H1 (cell line): ENCODE measurements at regions not wholly inside any gene's neighbourhood (a gene's known extent, or its start where the extent isn't known, plus 50 kb on each side); places are given as distances from the start of the nearest gene placed in this dataset.

ENCODE experiments used
- CTCF ChIA-PET: fragments of 300-600 bp; sonication (Branson Sonifier 250); formaldehyde crosslinking; loops from one replicate; lab custom pipeline; 2021; ENCODE audit not compliant: partially characterized antibody; lab: Charles Lee
- POLR2A ChIA-PET: fragments of 300-600 bp; sonication (Branson Sonifier 250); formaldehyde crosslinking; loops from one replicate; lab custom pipeline; 2021; ENCODE audit warnings: inconsistent platforms; ENCODE audit not compliant: partially characterized antibody; lab: Charles Lee
- DNase-seq, 2 experiments: peaks; one replicate each; pipeline versions ENCODE4 v3.0.0 to v3.0.0-alpha.2; 2010 to 2022; ENCODE audit warnings: low spot score in 2 of 2, low read depth in 1 of 2, mixed read lengths in 1 of 2
- FAIRE-seq: peaks from 2 replicates; lab custom pipeline; 2011; peaks lifted over from hg19 to GRCh38; lab: Jason Lieb, UNC
- H2AFZ ChIP-seq: 2 replicates; pipeline ENCODE4 v1.8.1; 2012; ENCODE audit warnings: low read length, inconsistent platforms
- H2AK5ac ChIP-seq: 2 replicates; pipeline ENCODE4 v1.6.1; 2013; ENCODE audit warnings: low read depth, low read length
- H2BK120ac ChIP-seq: replicated peaks from 2 replicates; pipeline ENCODE3; 2013; ENCODE audit warnings: low read depth, low read length, inconsistent platforms
- H2BK12ac ChIP-seq: 2 replicates; pipeline ENCODE4 v1.6.1; 2013; ENCODE audit warnings: low read depth, low read length
- H2BK15ac ChIP-seq: 2 replicates; pipeline ENCODE4 v1.6.1; 2013; ENCODE audit warnings: low read length
- H2BK20ac ChIP-seq: 2 replicates; pipeline ENCODE4 v1.6.1; 2013; ENCODE audit warnings: low read length
- H2BK5ac ChIP-seq: 2 replicates; pipeline ENCODE4 v1.6.1; 2013; ENCODE audit warnings: low read depth, low read length
- H3K14ac ChIP-seq: 2 replicates; pipeline ENCODE4 v1.6.1; 2013; ENCODE audit warnings: inconsistent platforms; ENCODE audit not compliant: insufficient read length
- H3K18ac ChIP-seq: 2 replicates; pipeline ENCODE4 v1.6.1; 2013; ENCODE audit warnings: low read length; ENCODE audit errors: extremely low read depth
- H3K23ac ChIP-seq: 2 replicates; pipeline ENCODE4 v1.6.1; 2013; ENCODE audit warnings: inconsistent platforms; ENCODE audit not compliant: insufficient read length
- H3K23me2 ChIP-seq: 2 replicates; pipeline ENCODE4 v1.6.1; 2013; ENCODE audit warnings: low read depth, low read length
- H3K27ac ChIP-seq: 2 replicates; pipeline ENCODE4 v1.6.1; 2011; ENCODE audit warnings: low read depth, low read length, inconsistent platforms
- H3K27me3 ChIP-seq, 4 experiments: replicated peaks in 1 of 4; 1 replicate in 1 of 4; 2 replicates in 3 of 4; pipeline versions ENCODE4 v1.6.1 to v1.8.1; 2011 to 2013; ENCODE audit warnings: low read length in 3 of 4, mild to moderate bottlenecking in 3 of 4, inconsistent platforms in 2 of 4, mixed read lengths in 2 of 4, moderate library complexity in 1 of 4; ENCODE audit not compliant: control insufficient read depth in 3 of 4, insufficient read depth in 3 of 4; ENCODE audit errors: extremely low read depth in 1 of 4
- H3K36me3 ChIP-seq, 4 experiments: 2 replicates each; pipeline versions ENCODE4 v1.6.1 to v1.8.1; 2011 to 2013; ENCODE audit warnings: mild to moderate bottlenecking in 4 of 4, low read length in 3 of 4, moderate library complexity in 2 of 4, control low read depth in 1 of 4, inconsistent platforms in 1 of 4; ENCODE audit not compliant: insufficient read depth in 4 of 4, control insufficient read depth in 2 of 4
- H3K4ac ChIP-seq: replicated peaks from 2 replicates; pipeline ENCODE3; 2013; ENCODE audit warnings: low read length, low read depth, mixed read lengths, inconsistent platforms; ENCODE audit not compliant: insufficient read length
- H3K4me1 ChIP-seq, 4 experiments: replicated peaks in 1 of 4; 1 replicate in 1 of 4; 2 replicates in 3 of 4; pipeline versions ENCODE4 v1.6.1 to v1.8.1; 2011 to 2013; ENCODE audit warnings: low read length in 3 of 4, inconsistent platforms in 2 of 4, mixed read lengths in 1 of 4; ENCODE audit not compliant: insufficient read depth in 4 of 4, control insufficient read depth in 3 of 4
- H3K4me2 ChIP-seq, 2 experiments: 2 replicates each; pipeline versions ENCODE4 v1.6.1 to v1.8.1; 2011 to 2013; ENCODE audit warnings: low read depth in 2 of 2, low read length in 2 of 2, control low read depth in 1 of 2, inconsistent platforms in 1 of 2, mild to moderate bottlenecking in 1 of 2; ENCODE audit not compliant: insufficient read depth in 1 of 2
- H3K4me3 ChIP-seq, 4 experiments: fragments of 200-600, 300-600 bp in 1 of 4; sonication (generic), shearing (Covaris generic), sonication (Bioruptor Twin) in 1 of 4; 2 replicates each; pipeline versions ENCODE4 v1.5.1 to v1.8.1; 2011 to 2016; ENCODE audit warnings: low read length in 4 of 4, low read depth in 3 of 4, control low read depth in 2 of 4, inconsistent platforms in 2 of 4, mild to moderate bottlenecking in 2 of 4, mixed read lengths in 1 of 4, moderate library complexity in 1 of 4; ENCODE audit not compliant: insufficient read depth in 2 of 4; ENCODE audit errors: extremely low read depth in 1 of 4
- H3K56ac ChIP-seq: replicated peaks from 2 replicates; pipeline ENCODE3; 2013; ENCODE audit warnings: low read depth, mild to moderate bottlenecking, mixed read lengths, low read length, inconsistent platforms; ENCODE audit not compliant: insufficient read length
- H3K79me1 ChIP-seq: 2 replicates; pipeline ENCODE4 v1.6.1; 2013; ENCODE audit warnings: low read depth, low read length, control low read depth
- H3K79me2 ChIP-seq, 2 experiments: 2 replicates each; pipeline versions ENCODE4 v1.6.1 to v1.8.1; 2012 to 2013; ENCODE audit warnings: low read length in 2 of 2, mild to moderate bottlenecking in 2 of 2, inconsistent platforms in 1 of 2; ENCODE audit not compliant: insufficient read depth in 2 of 2, control insufficient read depth in 1 of 2
- H3K9ac ChIP-seq, 4 experiments: replicated peaks in 1 of 4; 1 replicate in 1 of 4; 2 replicates in 3 of 4; pipeline versions ENCODE4 v1.6.1 to v1.8.1; 2011 to 2013; ENCODE audit warnings: low read depth in 3 of 4, low read length in 3 of 4, control low read depth in 2 of 4, mild to moderate bottlenecking in 2 of 4, moderate library complexity in 2 of 4, inconsistent platforms in 1 of 4; ENCODE audit errors: extremely low read depth in 1 of 4
- H3K9me3 ChIP-seq, 2 experiments: 2 replicates each; pipeline versions ENCODE4 v1.6.1 to v1.8.1; 2012 to 2013; ENCODE audit warnings: mild to moderate bottlenecking in 2 of 2, moderate library complexity in 2 of 2, control low read depth in 1 of 2, inconsistent platforms in 1 of 2, low read depth in 1 of 2, low read length in 1 of 2, mixed read lengths in 1 of 2; ENCODE audit not compliant: insufficient read depth in 2 of 2
- H4K20me1 ChIP-seq, 2 experiments: replicated peaks in 1 of 2; 2 replicates each; pipeline versions ENCODE3 to v1.8.1; 2011 to 2013; ENCODE audit warnings: inconsistent platforms in 2 of 2, low read length in 2 of 2, mild to moderate bottlenecking in 1 of 2; ENCODE audit not compliant: insufficient read depth in 2 of 2, control insufficient read depth in 1 of 2
- H4K5ac ChIP-seq: 2 replicates; pipeline ENCODE4 v1.6.1; 2013; ENCODE audit warnings: low read length, low read depth, mixed read lengths, inconsistent platforms; ENCODE audit not compliant: insufficient read length
- H4K8ac ChIP-seq: 2 replicates; pipeline ENCODE4 v1.8.0; 2013; ENCODE audit warnings: mild to moderate bottlenecking, moderate library complexity, low read length, inconsistent platforms; ENCODE audit not compliant: insufficient read depth; ENCODE audit errors: extremely low read depth
- H4K91ac ChIP-seq: replicated peaks from 2 replicates; pipeline ENCODE3; 2013; ENCODE audit warnings: low read length, mixed read lengths, inconsistent platforms; ENCODE audit not compliant: insufficient read length
- SAP30 ChIP-seq: fragments of 300-600 bp; sonication (generic); IDR thresholded peaks from 2 replicates; pipeline ENCODE4 v1.7.1; 2012; ENCODE audit warnings: low read length, moderate library complexity, mild to moderate bottlenecking, inconsistent platforms; ENCODE audit not compliant: insufficient read depth, insufficient replicate concordance
- SUZ12 ChIP-seq: fragments of 200-600 bp; sonication (generic); IDR thresholded peaks from 2 replicates; pipeline ENCODE4 v1.6.1; 2012; ENCODE audit warnings: mild to moderate bottlenecking, inconsistent platforms, low read length, moderate library complexity, mixed read lengths
- YY1 ChIP-seq: IDR thresholded peaks from 2 replicates; pipeline ENCODE4 v1.6.1; 2011; ENCODE audit warnings: low read depth, mild to moderate bottlenecking, low read length
- WGBS, 2 experiments: shearing (Covaris generic) in 1 of 2; methylation state at CpG; one replicate each; pipeline versions ENCODE4 v1.1.6 to v1.1.7; 2013 to 2015; ENCODE audit warnings: low lambda C conversion rate in 2 of 2, mixed read lengths in 2 of 2, inconsistent platforms in 1 of 2, low coverage in 1 of 2, missing lambda C conversion rate in 1 of 2; ENCODE audit not compliant: insufficient replicate concordance in 2 of 2, insufficient coverage in 1 of 2, insufficient read length in 1 of 2; ENCODE audit errors: extremely low coverage in 1 of 2, missing lambda C conversion rate in 1 of 2; 5-methylcytosine and 5-hydroxymethylcytosine counted together

DNA sequence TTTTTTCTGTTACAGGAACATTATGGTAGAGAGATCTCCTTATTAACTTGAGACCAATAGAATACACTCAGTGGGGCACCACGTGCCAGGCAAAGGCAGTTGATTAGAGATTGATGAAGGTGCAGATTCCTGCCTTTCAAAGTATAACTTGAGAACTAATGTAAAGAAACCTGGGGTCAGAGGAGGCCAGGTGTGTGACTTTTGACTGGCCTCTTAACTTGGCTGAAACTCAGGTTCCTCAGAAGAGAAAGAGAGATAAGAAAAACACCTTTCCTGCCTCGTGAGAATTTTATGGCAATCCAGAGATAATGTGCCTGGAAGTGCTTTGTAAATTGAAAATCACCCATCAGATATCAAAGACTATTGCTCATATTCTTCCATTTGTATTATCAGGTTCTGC is 110.7 kb upstream of the GZMB start:
- no peaks in the 10 kb centered on the region for H3K9me3 ChIP-seq
- H2AFZ ChIP-seq, result no peak overlapping the region
- H3K56ac ChIP-seq, result no peak overlapping the region
- H3K18ac ChIP-seq, result no peak overlapping the region
- H2BK20ac ChIP-seq, result no peak overlapping the region
- no peaks in the 10 kb centered on the region for H3K4me1 ChIP-seq
- H3K27ac ChIP-seq, result no peak overlapping the region
- H2BK15ac ChIP-seq, result no peak overlapping the region
- FAIRE-seq (no peak), DNase-seq (no peak)
- no peaks in the 10 kb centered on the region for H3K27me3 ChIP-seq
- H4K91ac ChIP-seq, result no peak overlapping the region
- no peak overlapping the region for H2AK5ac ChIP-seq
- no peak overlapping the region for H2BK5ac ChIP-seq
- ChIA-PET CTCF (no interaction called here), POLR2A (no interaction called here)
- no peaks in the 10 kb centered on the region for H3K23me2 ChIP-seq
- no peaks in the 10 kb centered on the region for H3K36me3 ChIP-seq
- no peak for TF ChIP-seq SUZ12
- TF ChIP-seq SAP30, result no peak
- no peak for TF ChIP-seq YY1
- H3K4me2 ChIP-seq, result no peak overlapping the region
- no peaks in the 10 kb centered on the region for H3K79me2 ChIP-seq
- H3K4ac ChIP-seq, result no peak overlapping the region
- no peak overlapping the region for H4K8ac ChIP-seq
- H4K20me1 ChIP-seq, result no peaks in the 10 kb centered on the region
- no peak overlapping the region for H4K5ac ChIP-seq
- WGBS, 2 experiments, result 85% methylated on average over 2 of the region's 2 CpGs; no CpG with 5 or more reads in 1 of the 2 experiments
- H3K23ac ChIP-seq, result no peak overlapping the region
- H3K14ac ChIP-seq, result no peak overlapping the region
- H2BK12ac ChIP-seq, result no peak overlapping the region
- no peaks in the 10 kb centered on the region for H3K79me1 ChIP-seq
- no peak overlapping the region for H3K4me3 ChIP-seq
- no peak overlapping the region for H2BK120ac ChIP-seq
- no peak overlapping the region for H3K9ac ChIP-seq
